ENCODE measurements at regions not wholly inside any gene's neighbourhood (a gene's known extent, or its start where the extent isn't known, plus 50 kb on each side); places are given as distances from the start of the nearest gene placed in this dataset.
"Not testable (repeated sequence)": the region's sequence is repeated elsewhere in the genome, so short reads cannot be mapped to it uniquely, and the experiment has no call there.

- Histone ChIP-seq H3K9me3 (no peaks in the 10 kb centered on the region), H3K4me3 (no peak overlapping the region), H3K27me3 (no peaks in the 10 kb centered on the region), H3K27ac (no peak overlapping the region), H3K4me1 (no peaks in the 10 kb centered on the region), H3K36me3 (no peaks in the 10 kb centered on the region)
- 41 to 47% methylated on average over 4 of the region's 4 CpGs for WGBS, 2 donors (ENCODE audit: low coverage in 1 of 2)
- intact Hi-C loops (cut with DNase I; ENCODE audit: low total_unique reads) (no loop called here), in situ Hi-C loops (cut with MboI; ENCODE audit: low pct_ligation_motif_present in 1 of 4, low pct_unique_long_range_greater_than_20kb in 1 of 4, low sequenced_read_pairs in 3 of 4) (no loop called here)
- TF ChIP-seq POLR2A (IDR thresholded peaks at IDR 0.05) (no peak), POLR2AphosphoS5 (IDR thresholded peaks at IDR 0.05) (no peak), CTCF (IDR thresholded peaks at IDR 0.05) (no peak), EP300 (IDR thresholded peaks at IDR 0.05; ENCODE audit: low read depth) (no peak)
- DNase-seq = no peak
Observed at GRCh38 chr6:71228461-71229041, 60.1 kb upstream of the OGFRL1 start.

GRCh38 chr6:71229477-71229876, 59.1 kb upstream of the OGFRL1 start:
- 88% methylated on average over 2 to 3 of the region's 3 CpGs for WGBS, 2 donors (ENCODE audit: low coverage in 1 of 2)
- Histone ChIP-seq H3K27me3 (no peaks in the 10 kb centered on the region), H3K27ac (no peak overlapping the region), H3K36me3 (no peaks in the 10 kb centered on the region), H3K4me3 (no peak overlapping the region), H3K4me1 (no peaks in the 10 kb centered on the region), H3K9me3 (no peaks in the 10 kb centered on the region)
- no peak for TF ChIP-seq EP300 (IDR thresholded peaks at IDR 0.05; ENCODE audit: low read depth)
- TF ChIP-seq CTCF (IDR thresholded peaks at IDR 0.05) = no peak
- TF ChIP-seq POLR2AphosphoS5 (IDR thresholded peaks at IDR 0.05) = no peak
- TF ChIP-seq POLR2A (IDR thresholded peaks at IDR 0.05) = no peak
- no peak for DNase-seq
- in situ Hi-C loops (cut with MboI; ENCODE audit: low pct_ligation_motif_present in 1 of 4, low pct_unique_long_range_greater_than_20kb in 1 of 4, low sequenced_read_pairs in 3 of 4) (no loop called here), intact Hi-C loops (cut with DNase I; ENCODE audit: low total_unique reads) (no loop called here)

- H3K36me3 ChIP-seq; H3K4me1 ChIP-seq; H3K9me3 ChIP-seq; H3K27ac ChIP-seq; DNase-seq; intact Hi-C loops (cut with DNase I; ENCODE audit: low total_unique reads); H3K27me3 ChIP-seq; H3K4me3 ChIP-seq; in situ Hi-C loops (cut with MboI; ENCODE audit: low pct_ligation_motif_present in 1 of 4, low pct_unique_long_range_greater_than_20kb in 1 of 4, low sequenced_read_pairs in 3 of 4): not testable (repeated sequence)
- WGBS, 2 donors (ENCODE audit: low coverage in 1 of 2) = 60 to 65% methylated on average over 3 to 4 of the region's 4 CpGs
Observed at GRCh38 chr6:71232890-71233289, 55.7 kb upstream of the OGFRL1 start.

DNA sequence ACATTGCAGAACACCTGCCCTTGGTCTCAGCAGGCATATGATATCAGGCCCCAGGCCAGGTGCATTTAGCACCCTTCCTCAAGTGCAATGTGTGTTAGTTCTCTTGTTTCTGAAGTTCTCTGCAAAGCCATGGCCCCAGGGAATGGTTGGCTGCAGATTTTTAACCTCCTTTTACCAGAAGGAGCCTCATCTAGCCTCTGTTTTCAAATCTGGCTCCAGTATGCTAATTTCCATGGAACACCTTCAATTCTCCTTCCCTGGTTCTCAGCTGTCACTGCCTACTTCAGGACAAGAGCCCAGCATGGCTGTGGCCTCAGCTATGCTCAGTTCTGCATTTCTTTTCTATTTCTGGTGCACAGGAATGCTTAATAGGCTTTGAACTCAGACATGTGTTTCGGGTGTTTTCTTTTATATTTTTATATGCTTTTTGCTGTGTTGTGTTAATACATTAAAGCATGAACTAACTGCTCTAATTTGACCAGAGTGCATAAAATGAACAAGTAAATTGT, 51.6 kb upstream of the OGFRL1 start:
- no peaks in the 10 kb centered on the region for H3K9me3 ChIP-seq
- no peak overlapping the region for H3K4me3 ChIP-seq
- H3K4me1 ChIP-seq = no peaks in the 10 kb centered on the region
- intact Hi-C loops (cut with DNase I; ENCODE audit: low total_unique reads) (no loop called here), in situ Hi-C loops (cut with MboI; ENCODE audit: low pct_ligation_motif_present in 1 of 4, low pct_unique_long_range_greater_than_20kb in 1 of 4, low sequenced_read_pairs in 3 of 4) (no loop called here)
- TF ChIP-seq POLR2AphosphoS5 (IDR thresholded peaks at IDR 0.05) (no peak), EP300 (IDR thresholded peaks at IDR 0.05; ENCODE audit: low read depth) (no peak), POLR2A (IDR thresholded peaks at IDR 0.05) (no peak), CTCF (IDR thresholded peaks at IDR 0.05) (no peak)
- H3K27me3 ChIP-seq = no peaks in the 10 kb centered on the region
- 53 to 75% methylated on average over 1 of the region's 1 CpG for WGBS, 2 donors (ENCODE audit: low coverage in 1 of 2)
- no peak for DNase-seq
- H3K36me3 ChIP-seq = no peaks in the 10 kb centered on the region
- no peak overlapping the region for H3K27ac ChIP-seq

DNA sequence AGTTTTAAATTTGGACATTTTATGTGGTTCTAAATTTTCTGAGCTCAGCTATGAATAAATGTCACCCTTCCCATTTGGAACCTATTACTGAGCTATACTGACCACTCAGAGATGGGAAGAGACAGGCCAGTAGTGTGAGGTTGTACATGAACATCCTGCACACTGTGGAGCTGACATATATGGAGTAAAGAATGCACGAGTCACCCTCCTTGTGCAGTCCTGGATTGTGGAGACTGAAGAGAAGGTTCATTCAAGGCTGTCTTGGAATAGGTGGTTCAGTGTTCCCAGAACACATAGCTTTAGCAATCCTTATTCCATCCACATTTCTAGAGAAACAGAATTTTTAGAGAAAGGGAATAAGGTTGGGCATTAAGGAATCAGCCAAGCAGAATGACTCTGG, 50.3 kb upstream of the OGFRL1 start:
- Histone ChIP-seq H3K27me3 (no peaks in the 10 kb centered on the region), H3K36me3 (no peaks in the 10 kb centered on the region), H3K27ac (no peak overlapping the region), H3K4me1 (no peaks in the 10 kb centered on the region), H3K4me3 (no peak overlapping the region), H3K9me3 (no peaks in the 10 kb centered on the region)
- TF ChIP-seq POLR2AphosphoS5 (IDR thresholded peaks at IDR 0.05) (no peak), EP300 (IDR thresholded peaks at IDR 0.05; ENCODE audit: low read depth) (no peak), CTCF (IDR thresholded peaks at IDR 0.05) (no peak), POLR2A (IDR thresholded peaks at IDR 0.05) (no peak)
- in situ Hi-C loops (cut with MboI; ENCODE audit: low pct_ligation_motif_present in 1 of 4, low pct_unique_long_range_greater_than_20kb in 1 of 4, low sequenced_read_pairs in 3 of 4) = no loop called here
- 33 to 68% methylated on average over 1 of the region's 1 CpG for WGBS, 2 donors (ENCODE audit: low coverage in 1 of 2)
- intact Hi-C loops (cut with DNase I; ENCODE audit: low total_unique reads) = no loop called here
- DNase-seq = no peak

All from transverse colon (tissue), 4 donors.